Activated CD4-positive, alpha-beta memory T cell treated with anti-CD3 and anti-CD28 coated beads for 36 hours (primary cell): ENCODE measurements at regions not wholly inside any gene's neighbourhood (a gene's known extent, or its start where the extent isn't known, plus 50 kb on each side); places are given as distances from the start of the nearest gene placed in this dataset.
"Not testable (repeated sequence)": the region's sequence is repeated elsewhere in the genome, so short reads cannot be mapped to it uniquely, and the experiment has no call there.

ENCODE experiments used
- CTCF ChIA-PET: fragments of 350-600 bp; sonication (Branson Sonifier 250); formaldehyde crosslinking; loops from one replicate; lab custom pipeline; 2021; ENCODE audit warnings: antibody characterized with exemption, inconsistent platforms; lab: Charles Lee
- POLR2A ChIA-PET: fragments of 350-600 bp; sonication (Branson Sonifier 250); formaldehyde crosslinking; loops from one replicate; lab custom pipeline; 2021; ENCODE audit warnings: antibody characterized with exemption; lab: Charles Lee
- DNase-seq: peaks from one replicate; pipeline ENCODE4 v3.0.0-alpha.2; 2020
- H3K27ac Mint-ChIP-seq: one replicate; pipeline ENCODE4 v1.8.0; 2021; ENCODE audit warnings: mixed read lengths
- H3K27me3 Mint-ChIP-seq: one replicate; pipeline ENCODE4 v1.8.0; 2021; ENCODE audit warnings: mixed read lengths
- H3K36me3 Mint-ChIP-seq: one replicate; pipeline ENCODE4 v1.8.0; 2021; ENCODE audit warnings: mixed read lengths
- H3K4me1 Mint-ChIP-seq: one replicate; pipeline ENCODE4 v1.8.0; 2021; ENCODE audit warnings: low read depth, mixed read lengths
- H3K4me3 Mint-ChIP-seq: one replicate; pipeline ENCODE4 v1.8.0; 2021; ENCODE audit warnings: mild to moderate bottlenecking, mixed read lengths
- H3K9me3 Mint-ChIP-seq: one replicate; pipeline ENCODE4 v1.8.0; 2021; ENCODE audit warnings: mixed read lengths
- intact Hi-C: fragments of 100-400 bp; cut with micrococcal nuclease; formaldehyde crosslinking; loops from one replicate; pipeline ENCODE4 v1.15.1; 2023

- peaks cover 32% of the 10 kb centered on the region for H3K36me3 Mint-ChIP-seq
- no peak for DNase-seq
- intact Hi-C loops, result no loop called here
- H3K27ac Mint-ChIP-seq, result no peak overlapping the region
- CTCF ChIA-PET, result no interaction called here
- H3K4me3 Mint-ChIP-seq, result no peak overlapping the region
- H3K9me3 Mint-ChIP-seq, result no peaks in the 10 kb centered on the region
- H3K4me1 Mint-ChIP-seq, result no peaks in the 10 kb centered on the region
- H3K27me3 Mint-ChIP-seq, result no peaks in the 10 kb centered on the region
- POLR2A ChIA-PET, result no interaction called here
Observed at GRCh38 chr21:28877318-28877884, 115.3 kb downstream of the LTN1 start.

DNA sequence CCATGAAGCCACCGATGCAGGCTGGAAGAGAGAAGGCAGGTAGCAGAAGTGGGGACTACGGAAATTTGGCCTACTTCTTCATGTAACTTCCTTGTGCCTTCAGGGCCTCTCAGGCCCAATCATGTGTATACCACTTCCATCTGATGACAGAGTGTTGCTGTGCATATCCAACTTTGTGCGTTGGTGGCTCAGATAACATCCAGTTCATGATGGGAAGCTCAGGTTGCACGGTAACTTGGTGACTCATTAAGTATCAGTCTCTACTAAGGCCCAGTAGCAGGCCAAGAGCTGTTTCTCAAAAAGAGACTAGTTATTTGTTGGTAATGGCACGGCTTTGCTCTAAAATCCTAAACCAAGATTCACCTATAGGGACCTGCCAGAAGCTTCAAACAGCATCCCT is 117.6 kb downstream of the LTN1 start:
- no peak overlapping the region for H3K27ac Mint-ChIP-seq
- no peaks in the 10 kb centered on the region for H3K4me1 Mint-ChIP-seq
- POLR2A ChIA-PET, result no interaction called here
- H3K27me3 Mint-ChIP-seq, result no peaks in the 10 kb centered on the region
- no peak for DNase-seq
- H3K36me3 Mint-ChIP-seq, result peaks cover 24% of the 10 kb centered on the region
- no peak overlapping the region for H3K4me3 Mint-ChIP-seq
- intact Hi-C loops, result no loop called here
- CTCF ChIA-PET, result no interaction called here
- H3K9me3 Mint-ChIP-seq, result no peaks in the 10 kb centered on the region

DNA sequence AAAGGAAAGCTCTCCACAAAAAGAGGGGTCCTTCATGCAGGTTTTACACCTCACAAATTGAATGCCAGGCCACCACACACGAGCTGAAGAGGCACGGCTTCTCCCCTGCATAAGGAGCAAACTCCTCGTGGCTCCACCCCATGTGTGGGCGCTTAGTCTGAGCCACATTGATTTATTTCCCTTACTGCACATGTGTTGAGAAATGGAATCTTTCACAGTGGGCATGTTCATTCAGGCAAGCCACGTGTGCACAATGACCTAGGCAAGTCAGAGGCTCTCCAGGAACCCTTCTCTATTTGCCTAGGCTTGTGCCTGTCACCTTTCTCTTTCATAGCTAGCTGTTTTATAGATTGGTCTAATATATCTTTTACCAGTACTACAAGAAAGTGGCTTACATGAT is 120.5 kb downstream of the LTN1 start:
- Mint-ChIP-seq H3K27ac (no peak overlapping the region), H3K27me3 (no peaks in the 10 kb centered on the region)
- POLR2A ChIA-PET, result no interaction called here

GRCh38 chr21:28871388-28872010 is 121.2 kb downstream of the LTN1 start:
- peaks cover 23% of the 10 kb centered on the region for H3K36me3 Mint-ChIP-seq
- no peak for DNase-seq
- H3K4me1 Mint-ChIP-seq, result no peaks in the 10 kb centered on the region
- H3K9me3 Mint-ChIP-seq, result no peaks in the 10 kb centered on the region
- intact Hi-C loops, result no loop called here
- POLR2A ChIA-PET, result no interaction called here
- H3K27ac Mint-ChIP-seq, result no peak overlapping the region
- CTCF ChIA-PET, result interaction anchor here (0.5 to 1.4 kb wide), 3 partner anchors 9 to 15 kb away, joined by 3 to 4 read pairs (median 3); no protein-coding TSS in a partner anchor
- H3K4me3 Mint-ChIP-seq, result no peak overlapping the region
- no peaks in the 10 kb centered on the region for H3K27me3 Mint-ChIP-seq

More for the DNA sequence above, 120.5 kb downstream of the LTN1 start:
- Mint-ChIP-seq H3K36me3 (peaks cover 25% of the 10 kb centered on the region), H3K4me1 (no peaks in the 10 kb centered on the region), H3K9me3 (no peaks in the 10 kb centered on the region), H3K4me3 (no peak overlapping the region)
- CTCF ChIA-PET, result interaction anchor here (0.5 to 1.4 kb wide), 4 partner anchors 9 to 16 kb away, joined by 3 to 4 read pairs (median 3); no protein-coding TSS in a partner anchor
- intact Hi-C loops, result no loop called here
- DNase-seq, result no peak

- DNase-seq, result no peak
- Mint-ChIP-seq H3K27ac (no peak overlapping the region), H3K4me1 (no peaks in the 10 kb centered on the region), H3K27me3 (no peaks in the 10 kb centered on the region), H3K4me3 (no peak overlapping the region), H3K36me3 (peaks cover 9% of the 10 kb centered on the region), H3K9me3 (no peaks in the 10 kb centered on the region)
- ChIA-PET CTCF (no interaction called here), POLR2A (no interaction called here)
- intact Hi-C loops, result no loop called here
Observed at GRCh38 chr21:28867401-28867800, 125.3 kb downstream of the LTN1 start.

DNA sequence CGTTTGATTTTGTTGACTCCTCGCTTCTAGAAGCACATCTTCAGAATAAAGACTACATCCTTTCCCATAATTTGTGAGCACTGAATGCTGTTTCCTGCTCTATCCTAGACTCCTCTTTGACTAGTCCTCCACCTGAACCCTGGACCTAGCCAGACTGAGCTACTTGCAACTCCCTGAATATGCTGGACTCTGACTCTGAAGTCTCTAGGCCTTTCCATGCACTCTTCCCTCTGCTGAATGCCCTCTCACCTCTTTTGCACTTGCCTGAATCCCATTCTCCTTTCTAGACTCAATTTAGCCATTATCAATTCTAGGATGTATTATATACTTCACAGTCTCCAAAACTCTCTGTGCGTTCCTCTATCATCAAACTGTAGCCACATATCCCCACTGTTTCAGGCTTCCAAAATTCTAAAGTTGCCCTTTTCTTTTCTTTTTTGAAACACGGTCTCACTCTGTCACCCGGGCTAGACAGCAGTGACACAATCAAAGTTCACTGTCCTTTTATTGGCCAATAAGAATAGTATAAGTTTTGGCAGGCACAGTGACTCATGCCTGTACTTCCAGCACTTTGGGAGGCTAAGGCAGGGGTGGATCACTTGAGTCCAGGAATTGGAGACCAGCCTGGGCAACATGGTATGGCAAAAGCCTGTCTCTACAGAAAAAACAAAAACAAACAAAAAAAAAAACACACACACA is 127.0 kb downstream of the LTN1 start:
- peaks cover 9% of the 10 kb centered on the region for H3K36me3 Mint-ChIP-seq
- DNase-seq, result no peak
- no peaks in the 10 kb centered on the region for H3K9me3 Mint-ChIP-seq
- ChIA-PET POLR2A (no interaction called here), CTCF (no interaction called here)
- intact Hi-C loops, result no loop called here
- H3K4me1 Mint-ChIP-seq, result no peaks in the 10 kb centered on the region
- H3K4me3 Mint-ChIP-seq, result no peak overlapping the region
- no peaks in the 10 kb centered on the region for H3K27me3 Mint-ChIP-seq
- H3K27ac Mint-ChIP-seq, result no peak overlapping the region

DNA sequence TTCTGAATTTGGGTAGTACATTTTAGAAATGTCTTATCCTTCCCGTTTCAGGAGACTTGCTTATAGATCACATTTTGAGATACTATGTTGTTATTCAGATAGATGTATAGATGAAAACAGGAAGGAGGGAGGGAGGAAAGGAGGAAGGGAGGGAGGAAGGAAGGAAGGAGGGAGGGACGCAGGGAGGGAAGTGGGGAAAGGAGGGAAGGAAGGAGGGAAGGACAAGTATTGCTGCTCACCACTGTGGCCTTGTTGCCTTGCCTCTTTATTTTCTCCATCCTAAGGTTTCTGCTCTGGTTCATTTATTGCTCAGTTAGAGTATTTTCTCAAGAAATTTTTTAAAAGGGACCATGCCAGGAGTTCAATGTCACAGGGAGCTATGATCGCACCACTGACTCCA is 134.3 kb downstream of the LTN1 start:
- Mint-ChIP-seq H3K9me3 (no peaks in the 10 kb centered on the region), H3K4me1 (no peaks in the 10 kb centered on the region), H3K36me3 (peaks cover 6% of the 10 kb centered on the region), H3K27ac (no peak overlapping the region), H3K4me3 (no peak overlapping the region), H3K27me3 (no peaks in the 10 kb centered on the region)
- intact Hi-C loops, result no loop called here
- POLR2A ChIA-PET, result no interaction called here
- CTCF ChIA-PET, result interaction anchor here (0.9 kb wide), 2 partner anchors 14 to 81 kb away, joined by 3 read pairs; no protein-coding TSS in a partner anchor
- DNase-seq, result no peak

DNA sequence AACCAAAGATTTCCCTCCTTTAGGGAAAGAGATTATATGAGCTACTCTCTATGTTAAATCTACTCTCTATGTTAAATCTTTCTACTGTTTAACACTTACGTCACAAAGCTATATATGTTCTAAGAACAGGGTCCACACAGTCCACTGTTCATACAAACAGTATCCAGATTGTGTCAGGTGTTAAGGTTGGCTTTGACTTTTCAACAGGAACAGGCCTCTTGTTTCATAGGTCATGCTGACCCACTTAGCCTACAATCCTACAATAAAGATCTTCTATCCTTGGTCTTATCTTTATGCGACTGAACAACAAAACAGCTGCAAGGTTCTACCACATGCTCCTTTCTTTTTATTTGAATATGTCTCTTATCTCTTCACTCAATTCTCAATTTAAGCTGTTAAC is 134.9 kb downstream of the LTN1 start:
- POLR2A ChIA-PET, result no interaction called here
- intact Hi-C loops, result no loop called here
- Mint-ChIP-seq H3K4me3 (no peak overlapping the region), H3K4me1 (no peaks in the 10 kb centered on the region), H3K27me3 (no peaks in the 10 kb centered on the region), H3K36me3 (peaks cover 4% of the 10 kb centered on the region), H3K9me3 (no peaks in the 10 kb centered on the region), H3K27ac (no peak overlapping the region)
- CTCF ChIA-PET, result interaction anchor here (0.9 kb wide), 2 partner anchors 14 to 82 kb away, joined by 3 read pairs; no protein-coding TSS in a partner anchor
- DNase-seq, result no peak

DNA sequence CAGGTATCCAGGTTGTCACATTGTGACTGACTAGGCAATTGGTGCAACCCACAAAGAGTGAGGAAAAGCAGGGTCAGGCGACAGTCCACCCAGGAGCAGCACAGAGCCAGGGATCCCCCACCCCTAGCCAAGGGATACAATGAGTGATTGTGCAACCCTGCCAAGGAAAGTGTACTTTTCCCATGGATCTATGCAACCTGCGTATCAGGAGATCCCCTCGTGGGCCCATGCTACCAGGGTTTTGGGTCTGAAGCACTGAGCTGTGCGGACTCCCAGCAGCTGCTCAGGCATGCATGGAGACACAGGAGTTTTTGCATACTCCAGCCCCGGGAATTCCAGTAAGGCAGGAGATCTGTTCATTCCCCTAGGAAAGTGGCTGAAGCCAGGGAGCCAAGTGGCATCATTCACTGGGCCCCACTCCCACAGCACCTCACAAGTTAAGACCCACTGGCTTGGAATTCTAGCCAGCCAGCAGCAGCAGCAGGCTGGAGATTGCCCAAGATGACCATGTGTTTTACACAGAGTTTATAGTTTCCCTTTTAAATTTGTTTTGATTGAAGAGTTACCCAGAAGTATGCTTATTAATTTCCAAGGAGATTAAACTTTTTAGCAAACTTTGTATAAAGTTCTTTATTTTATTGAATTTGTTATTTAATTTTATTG is 136.0 kb downstream of the LTN1 start:
- no peaks in the 10 kb centered on the region for H3K9me3 Mint-ChIP-seq
- no peaks in the 10 kb centered on the region for H3K27me3 Mint-ChIP-seq
- no peak for DNase-seq
- no peaks in the 10 kb centered on the region for H3K36me3 Mint-ChIP-seq
- H3K4me1 Mint-ChIP-seq, result no peaks in the 10 kb centered on the region
- CTCF ChIA-PET, result interaction anchor here (1.1 kb wide), 1 partner anchor 15 kb away, joined by 4 read pairs; no protein-coding TSS in a partner anchor
- H3K4me3 Mint-ChIP-seq, result no peak overlapping the region
- no peak overlapping the region for H3K27ac Mint-ChIP-seq
- intact Hi-C loops, result no loop called here
- POLR2A ChIA-PET, result no interaction called here

DNA sequence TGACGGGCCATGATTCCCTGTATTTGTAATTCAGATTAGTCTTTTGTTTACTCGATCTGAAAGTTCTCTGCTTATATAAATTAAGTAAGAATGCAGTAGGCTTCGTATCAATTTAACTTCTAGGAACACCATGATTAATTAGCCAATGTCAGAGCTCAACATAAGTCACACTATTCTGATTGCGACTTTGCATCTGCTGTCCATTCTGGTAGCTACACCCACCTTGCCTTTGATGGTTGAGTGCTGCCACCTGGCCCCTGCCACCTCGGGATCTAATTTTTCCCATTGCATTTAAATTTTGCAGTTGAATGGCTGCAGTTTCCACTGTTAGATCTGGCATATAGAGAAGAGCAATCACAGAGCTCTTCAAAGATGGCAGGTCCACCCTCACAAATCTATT is 140.0 kb downstream of the LTN1 start:
- Mint-ChIP-seq H3K27ac (no peak overlapping the region), H3K36me3 (peaks cover 2% of the 10 kb centered on the region), H3K4me1 (peaks cover 3% of the 10 kb centered on the region), H3K9me3 (no peaks in the 10 kb centered on the region), H3K27me3 (no peaks in the 10 kb centered on the region), H3K4me3 (no peak overlapping the region)
- POLR2A ChIA-PET, result no interaction called here
- intact Hi-C loops, result no loop called here
- no peak for DNase-seq
- CTCF ChIA-PET, result no interaction called here

DNA sequence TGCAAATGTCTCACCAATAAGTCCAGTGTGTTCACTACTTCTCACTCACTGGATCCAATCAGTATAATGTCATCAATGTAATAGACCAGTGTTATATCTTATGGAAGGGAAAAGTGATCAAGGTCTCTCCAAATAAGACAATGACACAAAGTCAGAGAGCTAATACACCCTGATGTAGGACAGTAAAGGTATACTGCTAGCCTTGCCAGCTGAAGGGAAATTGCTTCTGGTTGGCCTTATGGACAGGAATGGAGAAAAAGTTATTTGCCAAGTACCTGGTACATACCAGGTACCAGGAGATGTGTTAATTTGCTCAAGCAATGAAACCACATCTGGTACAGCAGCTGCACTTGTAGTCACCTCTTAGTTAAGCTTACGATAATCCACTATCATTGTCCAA is 141.0 kb downstream of the LTN1 start:
- ChIA-PET POLR2A (no interaction called here), CTCF (interaction anchor here (1.1 kb wide), 1 partner anchor 106 kb away, joined by 6 read pairs; no protein-coding TSS in a partner anchor)
- intact Hi-C loops, result no loop called here
- H3K4me1 Mint-ChIP-seq, result peaks cover 3% of the 10 kb centered on the region
- H3K27ac Mint-ChIP-seq, result no peak overlapping the region
- no peak overlapping the region for H3K4me3 Mint-ChIP-seq
- H3K36me3 Mint-ChIP-seq, result peaks cover 2% of the 10 kb centered on the region
- no peak for DNase-seq
- H3K9me3 Mint-ChIP-seq, result no peaks in the 10 kb centered on the region
- no peaks in the 10 kb centered on the region for H3K27me3 Mint-ChIP-seq

DNA sequence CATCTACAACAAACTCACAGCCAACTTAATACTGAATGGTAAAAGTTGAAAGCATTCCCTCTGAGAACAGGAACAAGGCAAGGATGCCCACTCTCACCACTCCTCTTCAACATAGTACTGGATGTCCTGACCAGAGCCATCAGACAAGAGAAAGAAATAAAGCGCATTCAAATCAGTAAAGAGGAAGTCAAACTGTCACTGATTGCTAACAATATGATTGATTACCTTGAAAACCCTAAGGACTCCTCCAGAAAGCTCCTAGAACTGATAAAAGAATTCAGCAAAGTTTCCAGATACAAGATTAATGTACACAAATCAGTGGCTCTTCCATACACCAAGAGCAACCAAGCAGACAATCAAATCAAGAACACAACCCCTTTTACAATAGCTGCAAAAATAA is 153.4 kb downstream of the LTN1 start:
- H3K36me3 Mint-ChIP-seq, H3K27me3 Mint-ChIP-seq, H3K4me3 Mint-ChIP-seq, H3K27ac Mint-ChIP-seq, POLR2A ChIA-PET, H3K9me3 Mint-ChIP-seq, DNase-seq: not testable (repeated sequence)
- peaks cover 40% of the 10 kb centered on the region for H3K4me1 Mint-ChIP-seq
- CTCF ChIA-PET, result interaction anchor here (0.6 kb wide), 1 partner anchor 21 kb away, joined by 3 read pairs; no protein-coding TSS in a partner anchor
- intact Hi-C loops, result loop anchor here (10.0 kb wide), 1 partner anchor 466 kb away; no protein-coding TSS in a partner anchor
